NOMO-1 (cell line): ENCODE measurements at regions not wholly inside any gene's neighbourhood (a gene's known extent, or its start where the extent isn't known, plus 50 kb on each side); places are given as distances from the start of the nearest gene placed in this dataset.

ENCODE experiments used
- DNase-seq, 2 experiments: peaks; one replicate each; lab custom pipeline; 2025; ENCODE audit not compliant: unreplicated experiment in 2 of 2; lab: John Stamatoyannopoulos, UW

GRCh38 chr13:111948811-111949210, 118.1 kb upstream of the SOX1 start:
- DNase-seq, result no peak

- DNase-seq, result no peak
Observed at GRCh38 chr13:111949311-111949710, 117.6 kb upstream of the SOX1 start.

GRCh38 chr13:111950697-111951096, 116.3 kb upstream of the SOX1 start:
- no peak for DNase-seq

GRCh38 chr13:111952032-111952431, 114.9 kb upstream of the SOX1 start:
- no peak for DNase-seq

- DNase-seq, result no peak
Observed at GRCh38 chr13:111952814-111953213, 114.1 kb upstream of the SOX1 start.

- DNase-seq, result no peak
Observed at GRCh38 chr13:111953546-111954178, 113.3 kb upstream of the SOX1 start.

- DNase-seq, result no peak
Observed at GRCh38 chr13:111954661-111955411, 112.1 kb upstream of the SOX1 start.

- no peak for DNase-seq
Observed at GRCh38 chr13:111955412-111956065, 111.4 kb upstream of the SOX1 start.

GRCh38 chr13:111956261-111957151, 110.4 kb upstream of the SOX1 start:
- no peak for DNase-seq

GRCh38 chr13:111957913-111958450, 109.0 kb upstream of the SOX1 start:
- no peak for DNase-seq

GRCh38 chr13:111958612-111959395, 108.1 kb upstream of the SOX1 start:
- no peak for DNase-seq

GRCh38 chr13:111960152-111960772, 106.7 kb upstream of the SOX1 start:
- DNase-seq, result no peak

- DNase-seq, result no peak
Observed at GRCh38 chr13:111961236-111961635, 105.7 kb upstream of the SOX1 start.

- no peak for DNase-seq
Observed at GRCh38 chr13:111961651-111962192, 105.2 kb upstream of the SOX1 start.

GRCh38 chr13:111962431-111962891, 104.5 kb upstream of the SOX1 start:
- DNase-seq, result peak; percentile 2 to 4

GRCh38 chr13:111963031-111963430, 103.9 kb upstream of the SOX1 start:
- DNase-seq, result no peak

GRCh38 chr13:111964411-111965035, 102.4 kb upstream of the SOX1 start:
- no peak for DNase-seq

- DNase-seq, result no peak
Observed at GRCh38 chr13:111965466-111966214, 101.3 kb upstream of the SOX1 start.
